LNCAP (cell line): ENCODE measurements at regions not wholly inside any gene's neighbourhood (a gene's known extent, or its start where the extent isn't known, plus 50 kb on each side); places are given as distances from the start of the nearest gene placed in this dataset.

Experiments
- CTCF ChIP-seq: fragments of 450-650 bp; IDR thresholded peaks from 2 replicates; pipeline ENCODE4 v1.5.1; 2017; ENCODE audit warnings: mild to moderate bottlenecking

GRCh38 chr16:26542198-26542597, 524.5 kb upstream of the C16orf82 start:
- TF ChIP-seq CTCF = no peak

- no peak for TF ChIP-seq CTCF
These were observed 520.2 kb upstream of the C16orf82 start for GRCh38 chr16:26546573-26546972.

GRCh38 chr16:26547681-26548080, 519.0 kb upstream of the C16orf82 start:
- TF ChIP-seq CTCF = no peak

- TF ChIP-seq CTCF = no peak
These were observed 516.6 kb upstream of the C16orf82 start for GRCh38 chr16:26550111-26550610.

- TF ChIP-seq CTCF = no peak
These were observed 512.7 kb upstream of the C16orf82 start for GRCh38 chr16:26554030-26554429.

- TF ChIP-seq CTCF = no peak
These were observed 505.4 kb upstream of the C16orf82 start for GRCh38 chr16:26561303-26561702.

- no peak for TF ChIP-seq CTCF
These were observed 503.7 kb upstream of the C16orf82 start for GRCh38 chr16:26563018-26563417.

GRCh38 chr16:26567356-26567755, 499.4 kb upstream of the C16orf82 start:
- TF ChIP-seq CTCF = no peak
